HCEC 1CT (cell line): ENCODE measurements at regions not wholly inside any gene's neighbourhood (a gene's known extent, or its start where the extent isn't known, plus 50 kb on each side); places are given as distances from the start of the nearest gene placed in this dataset.
"Not testable (repeated sequence)": the region's sequence is repeated elsewhere in the genome, so short reads cannot be mapped to it uniquely, and the experiment has no call there.

Experiments
- DNase-seq: peaks from one replicate; pipeline ENCODE4 v3.0.0-alpha.2; 2017

DNA sequence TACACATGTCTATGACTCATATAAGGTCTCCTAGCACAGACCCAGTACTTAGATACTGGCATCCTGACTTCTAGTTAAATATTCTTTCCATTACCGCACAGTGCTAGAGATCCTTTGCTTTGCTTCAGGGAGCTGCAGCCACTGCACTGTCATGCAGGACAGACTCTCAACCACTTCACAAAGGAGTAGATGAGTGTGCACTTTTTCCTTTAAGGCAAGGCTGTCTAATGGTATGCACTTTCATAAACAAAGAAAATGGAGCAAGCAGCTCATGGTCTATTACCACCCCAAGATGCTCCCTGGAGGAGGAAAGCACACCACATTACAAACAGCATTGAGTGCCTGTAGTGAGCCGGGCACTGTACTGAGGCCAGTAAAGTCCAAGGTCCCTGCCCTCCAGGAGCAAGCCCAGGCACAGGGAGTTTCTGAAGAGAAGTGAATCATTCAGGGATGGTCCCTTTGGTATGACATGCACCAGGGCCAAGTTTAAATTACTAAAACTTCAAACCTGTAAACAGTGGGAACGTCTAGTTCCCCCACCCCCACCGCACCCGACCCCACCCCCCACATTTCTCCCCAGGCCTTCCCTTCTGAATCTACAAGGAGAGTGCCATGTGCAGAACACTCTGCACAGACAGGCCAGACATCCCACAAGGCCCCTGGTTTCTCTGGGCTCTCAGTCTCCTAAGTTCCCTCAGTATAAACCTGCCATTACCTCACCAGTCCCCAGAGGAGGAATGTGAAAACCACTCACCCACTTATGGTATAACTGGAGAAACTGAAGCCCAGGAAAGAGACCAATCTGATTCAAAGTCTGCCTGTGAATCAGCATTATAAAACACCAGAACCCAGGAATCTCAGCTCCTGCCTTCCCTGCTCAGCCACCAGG, 107.8 kb upstream of the BCL6 start:
- DNase-seq: no peak

DNA sequence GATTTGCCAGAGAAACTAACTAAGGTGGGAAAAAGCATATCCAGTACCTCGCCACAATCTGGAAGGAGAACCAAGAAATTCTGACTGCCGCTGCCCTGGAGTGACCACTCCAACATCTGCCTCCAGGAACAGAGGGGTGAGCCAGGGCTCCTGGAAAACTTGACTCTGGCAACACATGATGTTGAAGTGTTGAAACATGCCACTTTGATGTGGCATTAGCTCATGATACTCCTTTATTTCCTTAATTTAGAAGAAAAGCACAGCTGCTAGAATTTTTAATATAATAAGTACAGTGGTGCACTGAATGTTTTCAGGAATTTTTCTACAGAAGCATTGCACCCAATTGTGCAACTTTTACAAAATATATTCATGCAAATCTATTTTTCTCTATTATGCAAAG, 109.9 kb upstream of the BCL6 start:
- no peak for DNase-seq

DNA sequence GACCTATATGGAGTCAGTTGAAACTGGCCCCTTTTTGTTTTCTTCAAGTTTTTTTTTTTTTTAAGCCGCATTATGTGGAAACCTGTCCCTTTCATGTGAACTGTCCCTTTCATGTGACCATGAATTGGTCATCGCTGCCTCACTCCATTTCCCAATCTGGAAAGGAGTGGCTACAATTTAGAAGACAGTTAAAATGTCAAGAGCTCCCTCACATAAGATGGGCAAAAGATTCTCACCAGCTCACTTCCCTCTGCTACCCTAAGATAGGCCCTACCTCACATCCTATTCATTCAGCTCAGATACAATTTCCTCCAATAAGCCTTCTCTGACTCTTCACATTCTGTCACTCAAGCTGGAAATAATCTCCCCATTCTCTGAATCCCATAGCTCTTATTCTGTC, 111.3 kb upstream of the BCL6 start:
- DNase-seq: no peak

DNA sequence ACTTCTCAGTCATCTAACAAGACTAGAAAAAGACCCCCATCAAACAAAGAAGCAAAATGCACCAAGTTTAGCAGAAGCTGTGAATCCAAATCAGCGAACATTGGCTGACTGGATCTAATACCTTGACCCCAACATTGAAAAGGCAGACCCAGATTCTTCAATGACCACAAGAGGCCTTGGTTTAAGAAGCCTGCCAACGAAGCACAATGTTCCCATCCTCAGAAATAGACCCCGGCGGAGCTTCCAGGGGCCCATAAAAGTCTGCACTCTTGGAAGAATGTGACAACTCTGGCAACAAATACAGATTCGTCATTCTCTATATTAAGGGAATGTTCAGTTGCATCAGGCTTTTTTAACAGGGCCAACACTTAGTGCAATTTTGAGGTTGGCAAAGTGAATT, 112.8 kb upstream of the BCL6 start:
- DNase-seq: no peak

DNA sequence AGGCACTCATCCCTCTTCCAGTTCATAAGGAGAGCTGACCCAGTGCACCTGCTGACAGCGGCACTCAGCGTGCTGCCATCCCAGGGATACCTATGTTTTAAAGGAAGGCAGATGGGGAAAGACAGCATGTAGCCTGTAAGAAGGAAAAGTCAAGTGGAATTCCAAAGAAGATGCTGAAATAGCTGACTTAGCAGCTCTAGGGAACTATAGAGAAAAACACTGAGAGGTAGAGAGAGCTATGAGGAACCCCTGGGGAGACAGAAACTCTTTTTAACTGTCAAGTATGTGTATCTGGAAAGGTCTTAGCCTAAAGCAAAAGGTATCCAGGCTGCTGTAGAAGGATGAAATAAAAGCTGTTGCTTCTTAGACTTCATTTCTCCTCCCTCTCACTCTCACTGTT, 113.4 kb upstream of the BCL6 start:
- DNase-seq: no peak

DNA sequence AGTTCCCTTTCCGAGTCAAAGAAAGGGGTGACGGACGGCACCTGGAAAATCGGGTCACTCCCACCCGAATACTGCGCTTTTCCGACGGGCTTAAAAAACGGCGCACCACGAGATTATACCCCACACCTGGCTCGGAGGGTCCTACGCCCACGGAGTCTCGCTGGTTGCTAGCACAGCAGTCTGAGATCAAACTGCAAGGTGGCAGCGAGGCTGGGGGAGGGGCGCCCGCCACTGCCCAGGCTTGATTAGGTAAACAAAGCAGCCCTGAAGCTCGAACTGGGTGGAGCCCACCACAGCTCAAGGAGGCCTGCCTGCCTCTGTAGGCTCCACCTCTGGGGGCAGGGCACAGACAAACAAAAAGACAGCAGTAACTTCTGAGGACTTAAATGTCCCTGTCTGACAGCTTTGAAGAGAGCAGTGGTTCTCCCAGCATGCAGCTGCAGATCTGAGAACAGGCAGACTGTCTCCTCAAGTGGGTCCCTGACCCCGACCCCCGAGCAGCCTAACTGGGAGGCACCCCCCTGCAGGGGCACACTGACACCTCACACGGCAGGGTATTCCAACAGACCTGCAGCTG, 117.5 kb upstream of the BCL6 start:
- DNase-seq: not testable (repeated sequence)

DNA sequence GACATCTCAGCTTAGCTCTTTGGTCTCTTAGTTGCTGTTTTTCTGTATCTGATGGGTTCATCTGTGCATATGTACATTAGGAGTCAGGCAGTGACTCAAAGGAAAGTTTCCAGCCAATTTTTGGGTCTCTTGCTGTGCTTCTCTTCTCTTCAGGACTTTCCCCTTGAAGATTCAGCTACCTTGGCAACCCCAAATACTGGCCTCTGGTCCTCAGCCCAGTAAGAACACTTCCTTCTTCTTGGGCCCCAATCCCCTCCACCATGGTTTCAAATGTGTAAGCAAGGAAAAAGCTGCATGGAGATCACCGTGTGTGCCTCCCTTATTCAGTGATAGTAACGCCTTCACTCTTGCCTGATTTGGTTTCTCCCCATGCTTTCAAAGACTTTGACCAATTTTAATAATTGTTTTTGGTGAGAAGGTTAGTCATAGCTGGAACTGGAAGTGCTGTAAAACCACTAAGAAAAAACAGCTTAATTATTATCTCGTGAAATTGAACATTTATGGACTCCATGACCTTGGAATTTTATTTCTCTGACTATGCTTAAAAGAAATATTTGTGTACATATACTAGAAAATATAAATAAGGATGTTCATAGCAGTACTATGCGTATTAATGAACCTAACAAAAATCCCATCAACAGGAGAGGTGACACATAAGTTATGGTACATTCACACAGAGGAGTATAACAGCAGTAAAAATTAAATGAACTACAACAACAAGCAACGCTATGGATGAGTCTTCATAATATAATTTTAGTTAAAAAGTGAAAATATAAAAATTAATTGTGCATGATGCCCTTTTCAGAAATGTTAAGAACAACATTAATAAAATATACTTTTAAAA, 125.3 kb upstream of the BCL6 start:
- no peak for DNase-seq

DNA sequence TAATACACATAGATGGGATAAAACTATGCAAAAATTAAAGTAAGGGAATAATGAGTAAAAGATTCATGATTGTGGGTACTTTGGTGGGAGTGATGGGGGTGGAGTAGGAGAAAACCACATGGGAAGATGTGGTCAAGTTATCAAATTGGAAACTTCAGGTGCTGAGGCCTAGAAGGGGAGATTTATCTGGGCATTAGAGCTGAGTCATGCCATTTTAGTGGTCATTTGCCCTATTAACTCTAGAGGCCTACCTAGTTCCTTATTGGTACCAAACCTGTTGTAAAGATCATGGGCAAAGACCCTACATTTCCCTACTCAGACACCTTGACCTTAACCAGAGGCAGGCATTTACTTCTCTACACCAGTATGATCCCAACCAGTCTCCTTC, 125.9 kb upstream of the BCL6 start:
- no peak for DNase-seq

DNA sequence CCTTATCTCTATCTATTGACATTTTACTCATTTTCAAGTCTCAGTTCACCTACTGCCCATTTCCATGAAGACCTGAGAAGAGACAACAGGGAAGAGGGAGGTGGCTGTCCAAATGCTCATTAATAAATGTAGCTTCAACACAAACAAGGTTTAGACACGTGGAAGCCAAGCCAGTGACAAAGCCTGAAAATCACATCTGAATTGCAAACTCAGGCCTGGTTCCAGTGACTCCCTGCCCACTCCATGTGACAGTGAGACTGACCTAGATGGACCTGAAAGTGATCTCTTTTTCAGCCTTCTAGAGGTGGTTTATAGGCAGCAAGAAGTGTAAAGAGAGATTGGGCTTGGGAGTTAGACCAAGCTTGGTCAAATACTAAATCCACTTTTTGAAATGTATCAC, 126.6 kb upstream of the BCL6 start:
- DNase-seq: no peak

DNA sequence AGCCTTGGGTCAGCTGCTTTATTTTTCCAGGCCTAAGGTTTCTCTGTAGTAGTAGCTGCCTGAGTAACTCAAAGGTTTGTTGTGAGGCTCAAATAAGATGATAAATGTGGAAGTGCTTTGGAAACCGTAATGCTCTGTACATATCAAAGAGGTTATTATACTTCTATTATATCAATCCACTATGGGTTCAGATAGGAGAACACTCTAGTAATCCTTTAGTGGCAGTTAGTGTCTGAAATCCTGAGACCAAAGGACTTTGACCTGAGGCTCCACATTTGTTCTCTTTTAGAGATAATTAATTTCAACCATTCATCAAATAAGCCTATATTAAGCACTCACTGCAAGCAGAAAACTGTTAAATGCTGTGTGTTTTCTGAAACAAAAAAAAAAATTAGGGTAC, 128.6 kb upstream of the BCL6 start:
- no peak for DNase-seq

DNA sequence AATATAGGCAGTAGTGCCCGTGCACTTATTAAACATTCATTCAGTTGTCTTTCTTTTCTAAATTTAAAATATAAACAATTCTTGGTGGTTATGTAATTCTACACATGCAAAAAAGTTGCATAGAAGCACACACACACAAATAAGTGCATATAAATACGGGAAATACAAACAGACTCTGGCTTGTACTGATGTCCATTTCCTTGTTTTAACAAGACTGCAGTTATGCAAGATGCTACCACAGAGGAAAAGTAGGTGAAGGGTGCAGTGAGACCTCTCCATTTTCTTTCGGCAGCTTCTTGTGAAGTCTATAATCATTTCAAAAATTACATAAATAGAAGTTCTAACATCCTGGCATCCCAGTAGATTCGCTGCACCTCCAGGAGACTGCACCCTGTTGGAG, 130.6 kb upstream of the BCL6 start:
- no peak for DNase-seq

DNA sequence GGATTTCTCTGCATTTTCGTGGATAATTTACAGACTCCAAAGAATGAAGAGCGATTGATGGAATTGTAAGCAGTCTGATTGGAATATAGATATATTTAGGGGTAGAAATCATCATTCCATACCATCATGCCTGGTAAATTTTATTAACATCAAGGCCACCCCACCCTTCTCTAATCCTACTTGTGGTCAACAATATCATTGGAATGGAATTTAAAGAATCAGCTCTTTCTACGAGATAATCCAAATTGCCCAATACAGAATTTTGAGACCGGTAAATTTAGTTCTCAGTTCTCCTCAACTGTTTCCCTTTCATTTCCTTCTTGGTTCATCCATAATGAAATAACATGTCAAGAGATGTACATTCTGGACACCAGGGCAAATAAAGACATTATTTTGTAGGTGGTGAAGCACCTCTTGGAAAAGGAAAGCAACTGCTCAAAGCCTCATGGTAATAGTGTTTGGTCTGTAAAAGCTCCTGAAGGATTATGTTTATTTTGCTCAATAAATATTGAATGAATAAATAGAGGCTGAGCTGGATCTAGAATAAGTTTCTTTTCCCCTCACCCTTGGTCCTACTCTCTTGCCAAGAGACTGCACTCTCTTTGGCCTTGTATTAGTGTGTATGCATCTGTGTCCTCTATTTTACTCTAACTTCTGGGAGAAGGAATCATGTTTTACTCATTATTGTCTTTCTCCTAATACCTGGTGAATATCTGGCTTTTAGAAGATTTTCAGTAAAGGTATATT, 133.7 kb upstream of the BCL6 start:
- peak; percentile 83 for DNase-seq

DNA sequence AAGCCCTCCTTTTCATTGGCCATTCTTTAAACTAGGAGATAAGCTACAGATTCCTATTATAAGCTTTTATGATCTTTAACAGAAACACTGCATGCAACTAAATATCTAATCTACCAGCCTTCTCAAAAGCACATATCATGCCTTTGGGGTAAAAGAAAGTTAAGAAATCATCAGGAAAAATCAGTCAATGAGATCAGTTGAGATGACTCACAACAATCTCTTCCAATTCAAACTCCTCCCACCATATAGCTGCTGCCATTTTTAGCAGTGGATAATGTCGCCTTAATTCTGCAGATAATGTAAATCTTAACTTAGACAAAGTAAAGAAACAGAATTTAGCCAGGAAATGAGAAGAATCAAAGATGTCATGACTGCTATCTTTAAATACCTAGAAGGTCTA, 135.2 kb upstream of the BCL6 start:
- peak; percentile 11 for DNase-seq

DNA sequence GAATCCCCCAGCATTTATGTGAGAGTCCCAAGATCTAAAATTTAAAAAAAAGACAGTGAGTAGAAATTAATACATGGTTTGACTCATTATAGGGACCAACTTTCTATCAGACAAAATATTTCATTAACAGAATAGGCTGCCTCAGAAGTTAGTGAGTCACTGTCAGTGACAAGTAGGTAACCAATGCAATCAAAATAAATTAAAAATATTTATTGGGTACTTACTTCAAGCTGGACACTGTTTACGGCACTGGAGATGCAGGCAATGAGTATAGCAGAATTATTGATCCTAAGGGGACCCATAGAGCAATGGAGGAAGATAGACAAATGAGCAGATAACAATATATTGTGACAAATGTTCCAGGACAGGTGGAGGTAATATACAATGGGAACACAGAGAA, 135.6 kb upstream of the BCL6 start:
- no peak for DNase-seq

DNA sequence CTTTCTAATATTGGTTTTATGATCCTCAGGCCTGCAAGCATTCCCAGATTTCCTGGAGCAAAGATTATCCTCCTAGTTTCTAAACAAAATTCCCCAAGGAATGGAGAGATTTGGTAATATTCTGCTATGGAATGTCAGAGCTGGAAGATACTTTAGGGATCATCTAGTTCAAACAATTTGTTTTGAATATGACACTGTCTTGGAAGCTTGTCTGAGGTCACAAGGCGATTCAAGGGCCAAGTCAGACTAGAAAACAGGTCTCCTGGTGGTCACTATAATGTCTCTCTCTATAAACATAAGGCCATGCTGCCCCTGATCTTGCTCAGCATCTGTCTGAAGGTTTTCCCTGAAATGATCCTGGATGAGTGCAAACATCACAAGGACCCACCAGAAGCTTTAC, 143.4 kb upstream of the BCL6 start:
- no peak for DNase-seq

DNA sequence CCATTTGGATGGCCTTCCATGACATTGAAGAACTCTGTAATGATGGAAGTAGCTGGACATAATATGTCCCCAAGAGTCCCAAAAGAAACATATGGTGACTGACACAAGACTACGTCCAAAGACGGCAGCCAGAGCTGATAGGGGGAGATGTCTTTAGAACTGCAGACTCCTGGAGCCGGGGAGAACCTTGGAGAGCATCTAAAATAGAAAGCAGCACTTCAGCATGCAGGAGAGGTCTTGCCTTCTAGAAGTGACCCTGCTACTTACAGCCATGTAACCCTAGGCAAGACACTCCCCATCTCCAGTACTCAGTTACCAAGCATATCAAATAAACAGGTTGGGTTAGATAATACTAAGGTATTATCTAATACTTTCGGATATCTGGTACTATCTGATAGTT, 143.8 kb upstream of the BCL6 start:
- DNase-seq: no peak

DNA sequence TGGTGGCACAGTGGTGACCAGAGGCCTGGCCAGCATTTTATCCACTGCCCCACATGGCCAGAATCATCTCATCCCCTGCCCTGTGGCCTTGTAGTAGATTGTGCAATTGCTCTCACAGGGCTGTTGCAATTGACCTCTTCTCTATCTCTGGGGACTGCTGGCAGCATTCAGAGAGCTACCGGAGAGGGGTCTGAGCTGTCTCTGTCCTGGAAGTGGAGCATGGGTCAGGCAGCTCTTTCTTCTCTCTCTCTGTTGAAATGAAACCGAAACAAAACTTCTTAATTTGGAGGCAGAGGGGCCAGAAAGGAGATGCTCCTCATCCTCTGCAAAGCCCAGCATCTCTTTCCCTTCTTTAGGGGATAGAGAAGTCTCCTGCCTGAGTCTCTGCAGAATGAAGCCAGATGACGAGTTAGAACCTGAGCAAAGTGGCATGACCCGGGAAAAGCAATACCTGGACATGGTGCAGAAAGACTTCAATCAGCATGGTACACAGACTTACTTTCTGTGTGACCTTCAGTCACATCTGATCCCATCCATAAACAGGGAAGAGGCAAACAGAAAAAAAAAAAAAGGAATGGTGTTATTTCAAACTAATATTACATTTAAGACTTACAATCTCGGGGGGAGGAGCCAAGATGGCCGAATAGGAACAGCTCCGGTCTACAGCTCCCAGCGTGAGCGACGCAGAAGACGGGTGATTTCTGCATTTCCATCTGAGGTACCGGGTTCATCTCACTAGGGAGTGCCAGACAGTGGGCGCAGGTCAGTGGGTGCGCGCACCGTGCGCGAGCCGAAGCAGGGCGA, 144.5 kb upstream of the BCL6 start:
- DNase-seq: no peak

DNA sequence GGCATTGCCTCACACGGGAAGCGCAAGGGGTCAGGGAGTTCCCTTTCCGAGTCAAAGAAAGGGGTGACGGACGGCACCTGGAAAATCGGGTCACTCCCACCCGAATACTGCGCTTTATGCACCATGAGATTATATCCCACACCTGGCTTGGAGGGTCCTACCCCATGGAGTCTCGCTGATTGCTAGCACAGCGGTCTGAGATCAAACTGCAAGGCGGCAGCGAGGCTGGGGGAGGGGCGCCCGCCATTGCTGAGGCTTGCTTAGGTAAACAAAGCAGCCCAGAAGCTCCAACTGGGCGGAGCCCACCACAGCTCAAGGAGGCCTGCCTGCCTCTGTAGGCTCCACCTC, 145.1 kb upstream of the BCL6 start:
- not testable (repeated sequence) for DNase-seq

DNA sequence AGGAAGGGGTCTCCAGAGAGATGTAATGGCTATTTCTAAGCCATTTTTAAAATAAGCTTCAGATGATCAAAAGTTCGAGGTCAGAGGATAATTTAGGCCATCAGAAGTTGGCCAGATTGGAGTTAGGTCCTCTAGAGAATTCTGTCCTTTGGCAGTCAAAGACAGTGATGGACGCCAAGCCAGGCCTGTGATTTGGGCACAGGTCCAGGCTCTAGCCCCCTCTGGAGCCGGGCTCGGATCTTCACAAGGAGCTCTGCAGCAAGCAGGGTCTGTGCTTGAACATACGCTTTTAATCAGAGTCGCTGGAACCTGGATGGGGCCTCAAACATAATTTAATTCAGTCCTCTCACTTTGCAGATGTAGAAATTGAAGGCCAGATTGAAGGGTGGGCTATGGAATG, 151.4 kb upstream of the BCL6 start:
- no peak for DNase-seq

DNA sequence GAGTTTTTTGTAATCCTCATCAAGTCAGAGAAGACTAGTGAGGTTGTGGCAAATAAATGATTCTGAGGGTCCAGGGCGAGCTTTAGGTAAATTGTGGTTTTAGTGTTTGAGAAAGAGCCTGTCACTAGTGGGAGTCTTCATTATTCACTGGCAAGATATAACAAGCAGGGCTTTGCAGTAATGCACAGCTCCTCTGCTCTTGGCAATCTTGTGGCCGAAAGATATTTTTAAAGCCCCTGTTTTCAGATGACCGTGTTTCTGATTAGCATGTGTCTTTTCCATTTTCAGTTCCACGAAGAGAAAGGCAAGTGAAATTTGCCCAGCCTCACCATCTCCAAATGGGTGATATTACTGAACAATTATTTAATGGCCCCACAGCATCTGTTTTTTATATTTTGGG, 154.0 kb upstream of the BCL6 start:
- no peak for DNase-seq

DNA sequence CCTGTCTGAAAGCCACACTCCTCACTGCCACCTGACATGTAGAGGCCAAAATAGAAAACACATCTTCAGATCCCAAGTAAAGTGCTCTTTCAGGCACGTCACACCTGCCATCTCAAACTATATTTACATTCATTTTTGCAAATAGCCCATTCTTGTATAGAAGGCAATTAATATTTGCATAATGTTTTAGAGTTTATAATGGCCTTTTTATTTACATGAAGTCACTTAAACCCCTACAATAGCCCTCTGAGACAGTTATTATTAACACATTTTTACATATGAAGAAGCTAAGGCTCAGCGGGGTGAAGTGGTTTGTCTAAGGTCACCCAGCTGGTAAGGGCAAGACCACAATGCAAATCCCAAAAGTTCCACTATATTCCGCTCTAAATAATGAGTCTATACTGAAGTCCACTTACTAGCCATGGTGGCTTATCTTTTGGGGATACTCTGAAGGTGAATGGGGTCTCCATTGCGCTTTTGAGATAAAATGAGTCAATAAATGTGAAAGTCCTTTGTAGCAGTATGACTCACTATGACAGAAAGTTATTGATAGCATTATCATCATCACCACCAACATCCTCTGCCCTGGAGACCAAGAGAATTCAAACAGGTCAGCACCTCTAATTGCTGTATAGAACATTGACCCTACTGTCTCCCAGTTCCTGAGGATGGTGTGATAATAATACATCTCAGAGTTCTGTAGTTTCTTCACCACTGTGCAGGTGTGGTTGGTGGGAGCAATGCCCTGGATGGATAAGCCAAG, 155.9 kb upstream of the BCL6 start:
- no peak for DNase-seq

DNA sequence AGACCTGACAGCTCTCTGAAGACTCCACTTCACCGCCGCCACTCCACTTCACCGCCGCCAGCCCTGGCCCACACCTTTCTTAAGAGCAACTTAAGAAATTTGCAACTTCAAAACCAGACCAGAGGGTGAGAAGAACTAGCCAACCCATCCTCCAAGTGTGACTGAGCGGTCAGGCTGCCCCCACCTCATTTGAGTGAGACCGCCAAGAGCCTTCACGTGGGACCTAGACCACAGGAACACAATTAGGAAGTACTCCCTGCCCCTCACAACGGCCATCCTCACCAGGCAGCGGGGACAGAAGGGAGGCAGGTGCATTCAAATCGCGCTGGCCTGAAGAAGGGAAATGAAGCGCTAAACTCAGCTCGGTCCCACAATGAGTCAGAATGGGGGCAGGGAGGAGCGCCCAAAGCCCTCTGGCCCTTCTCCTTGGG, 156.8 kb upstream of the BCL6 start:
- DNase-seq: no peak
